IgD-negative memory B cell (primary cell): ENCODE measurements at regions not wholly inside any gene's neighbourhood (a gene's known extent, or its start where the extent isn't known, plus 50 kb on each side); places are given as distances from the start of the nearest gene placed in this dataset.

Source experiments
- H3K27ac Mint-ChIP-seq, 3 donors: one replicate each; pipeline ENCODE4 v1.8.0; 2020 to 2022; ENCODE audit warnings: mild to moderate bottlenecking in 3 of 3, mixed read lengths in 3 of 3, moderate library complexity in 1 of 3
- H3K27me3 Mint-ChIP-seq: one replicate; pipeline ENCODE4 v1.8.0; 2021; ENCODE audit warnings: mixed read lengths
- H3K36me3 Mint-ChIP-seq: one replicate; pipeline ENCODE4 v1.8.0; 2020; ENCODE audit warnings: mild to moderate bottlenecking, mixed read lengths
- H3K4me1 Mint-ChIP-seq, 3 donors: one replicate each; pipeline ENCODE4 v1.8.0; 2020 to 2022; ENCODE audit warnings: mixed read lengths in 3 of 3, mild to moderate bottlenecking in 1 of 3
- H3K4me3 Mint-ChIP-seq, 4 donors: one replicate each; pipeline ENCODE4 v1.8.0; 2020 to 2022; ENCODE audit warnings: mild to moderate bottlenecking in 4 of 4, mixed read lengths in 4 of 4, moderate library complexity in 3 of 4
- H3K9me3 Mint-ChIP-seq, 3 donors: one replicate each; pipeline ENCODE4 v1.8.0; 2020 to 2021; ENCODE audit warnings: mixed read lengths in 3 of 3, mild to moderate bottlenecking in 1 of 3

DNA sequence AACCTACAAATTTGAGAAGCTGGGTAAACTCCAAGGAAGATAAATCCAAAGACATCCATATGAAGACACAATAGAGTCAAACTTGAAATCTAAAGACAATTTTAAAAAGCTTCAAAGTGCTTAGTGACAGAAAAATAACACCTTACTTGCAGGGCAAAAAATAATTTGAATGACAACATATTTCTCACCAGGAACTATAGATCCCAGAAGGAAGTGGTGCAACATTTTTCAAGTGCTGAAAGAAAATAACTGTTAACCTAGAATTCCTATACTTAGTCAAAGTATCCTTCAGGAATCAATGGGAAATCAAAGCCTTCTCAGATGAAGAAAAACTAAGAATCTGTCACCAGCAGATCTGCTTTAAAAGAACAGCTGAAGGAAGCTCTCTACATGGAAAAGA lies 184.4 kb downstream of the HLX start:
- Mint-ChIP-seq H3K36me3 (peaks cover 5% of the 10 kb centered on the region), H3K27me3 (no peaks in the 10 kb centered on the region), H3K4me1 (peaks cover 20 to 33% (median 27%) of the 10 kb centered on the region in 3 donors), H3K9me3 (peaks cover 6 to 14% (median 6%) of the 10 kb centered on the region in 3 donors), H3K27ac (no peak overlapping the region), H3K4me3 (peak overlapping the region in 1 of 4 donors; percentile 2)

DNA sequence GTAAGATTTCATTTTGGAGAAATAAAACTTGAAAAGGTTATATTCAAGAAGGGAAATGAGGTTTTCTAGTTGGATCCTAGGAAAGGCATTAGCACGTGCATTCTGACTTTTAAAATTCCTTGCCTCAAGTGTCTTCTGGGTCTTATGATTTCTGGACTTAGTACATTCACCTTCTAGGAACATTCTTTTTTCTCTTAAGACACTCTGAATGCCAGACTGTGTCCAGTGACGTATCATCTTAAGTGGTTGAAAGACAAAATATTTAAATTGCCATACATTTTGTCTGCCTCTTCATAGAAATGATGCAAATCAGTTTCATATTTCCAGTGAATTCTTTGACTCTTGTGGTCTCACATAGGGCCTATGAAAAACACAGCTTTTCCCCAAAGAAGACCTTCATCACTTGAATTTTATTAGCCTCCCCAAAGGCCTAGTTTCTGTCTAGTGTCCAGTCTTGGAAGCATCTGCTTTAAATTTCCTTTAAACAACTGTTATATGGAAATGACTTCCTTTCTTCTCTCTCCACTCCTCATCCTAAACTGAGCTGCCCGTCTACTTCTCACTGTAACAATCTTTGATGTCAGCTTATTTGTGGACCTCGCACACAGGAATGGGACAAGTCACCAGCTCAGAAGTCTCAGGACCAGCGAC lies 187.2 kb downstream of the HLX start:
- Mint-ChIP-seq H3K9me3 (peaks cover 3 to 14% (median 6%) of the 10 kb centered on the region in 3 donors), H3K27ac (peak overlapping the region in 1 of 3 donors; percentile 54), H3K4me3 (peak overlapping the region in 2 of 4 donors; percentile 10 to 33), H3K36me3 (peaks cover 5% of the 10 kb centered on the region), H3K4me1 (peaks cover 39 to 53% (median 49%) of the 10 kb centered on the region in 3 donors), H3K27me3 (no peaks in the 10 kb centered on the region)

DNA sequence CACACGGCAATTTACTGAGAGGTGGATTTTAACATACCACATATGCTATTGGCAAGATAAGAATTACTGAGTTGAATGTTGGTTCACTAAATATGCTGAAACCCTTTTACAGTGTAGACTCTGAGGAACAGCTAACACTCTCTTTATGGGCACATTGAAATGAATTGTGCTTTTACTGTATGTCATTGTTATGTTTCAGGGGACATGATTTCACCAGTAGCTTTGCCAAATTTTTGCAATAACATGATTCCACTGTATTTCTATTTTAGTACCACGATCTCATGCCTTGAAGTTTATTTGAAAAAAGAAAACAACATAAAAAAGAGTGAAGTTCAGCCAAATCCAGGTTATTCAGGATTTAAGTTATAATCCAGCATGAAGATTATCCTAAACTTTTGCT lies 188.5 kb downstream of the HLX start:
- H3K27me3 Mint-ChIP-seq: no peaks in the 10 kb centered on the region
- H3K4me3 Mint-ChIP-seq: peak overlapping the region in 1 of 4 donors; percentile 79
- H3K36me3 Mint-ChIP-seq: peaks cover 5% of the 10 kb centered on the region
- peak overlapping the region; percentile 92 to 99 (median 93) for H3K27ac Mint-ChIP-seq
- peaks cover 1 to 14% (median 6%) of the 10 kb centered on the region in 3 donors for H3K9me3 Mint-ChIP-seq
- H3K4me1 Mint-ChIP-seq: peaks cover 51 to 65% (median 60%) of the 10 kb centered on the region in 3 donors

DNA sequence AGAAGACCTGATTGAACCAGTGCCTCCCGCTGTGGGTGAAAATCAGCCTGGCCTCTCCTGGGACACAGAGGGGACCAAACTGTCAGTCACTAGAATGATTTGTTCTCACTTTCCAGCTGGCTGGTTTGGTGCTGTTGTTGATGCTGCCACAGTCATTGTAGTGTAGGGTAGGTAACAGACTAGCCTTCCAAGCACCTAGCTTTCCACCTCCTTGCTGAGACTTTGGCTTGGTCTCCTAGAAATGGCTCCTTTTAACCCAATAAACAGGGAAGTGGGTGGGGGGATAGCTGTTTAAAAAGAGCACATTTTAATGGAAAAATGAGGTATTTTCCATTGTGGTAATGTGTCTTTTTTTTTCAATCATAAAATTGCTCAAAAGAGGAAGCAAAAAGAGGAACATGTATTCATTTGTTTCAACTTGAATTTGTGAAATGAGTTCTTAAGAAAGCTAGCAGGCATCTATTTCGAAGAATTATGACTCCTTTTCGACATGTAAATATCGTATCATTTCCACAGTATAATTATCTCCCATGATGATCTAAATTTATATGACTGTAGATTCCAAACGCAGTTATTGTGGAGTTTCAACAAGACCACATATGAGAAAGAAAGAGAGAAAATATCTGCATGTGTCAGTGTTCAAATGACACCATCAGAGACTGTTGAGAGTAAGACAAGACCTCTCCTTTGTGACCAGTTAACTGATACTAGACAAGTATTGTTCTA lies 190.1 kb downstream of the HLX start:
- Mint-ChIP-seq H3K27ac (peak overlapping the region; percentile 93 to 99 (median 99)), H3K4me1 (peaks cover 55 to 69% (median 67%) of the 10 kb centered on the region in 3 donors), H3K4me3 (peak overlapping the region; percentile 73 to 90 (median 83)), H3K9me3 (peaks cover 0 to 4% (median 2%) of the 10 kb centered on the region in 3 donors), H3K27me3 (no peaks in the 10 kb centered on the region), H3K36me3 (peaks cover 4% of the 10 kb centered on the region)

DNA sequence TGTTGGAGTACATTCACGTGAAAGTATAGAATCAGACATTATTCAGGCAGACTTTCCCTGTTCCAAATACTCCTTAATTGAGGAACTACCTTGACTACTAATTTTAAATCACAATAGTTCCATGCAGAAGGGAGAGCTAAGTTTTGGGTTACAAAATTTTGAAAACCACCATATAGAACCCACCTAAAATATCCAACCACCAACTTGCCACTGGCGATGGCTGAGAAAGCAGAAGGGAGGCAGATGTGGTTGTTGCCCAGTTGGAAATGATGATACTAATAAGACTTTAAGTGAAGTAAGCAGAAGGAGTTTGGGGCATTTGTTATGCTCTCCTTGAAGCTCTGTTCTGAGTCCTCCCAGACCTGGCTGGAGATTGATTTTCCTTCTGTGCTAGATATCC lies 190.7 kb downstream of the HLX start:
- no peaks in the 10 kb centered on the region for H3K27me3 Mint-ChIP-seq
- H3K9me3 Mint-ChIP-seq: no peaks in the 10 kb centered on the region
- peaks cover 8% of the 10 kb centered on the region for H3K36me3 Mint-ChIP-seq
- peaks cover 56 to 72% (median 69%) of the 10 kb centered on the region in 3 donors for H3K4me1 Mint-ChIP-seq
- H3K4me3 Mint-ChIP-seq: peak overlapping the region; percentile 73 to 90 (median 83)
- peak overlapping the region; percentile 93 to 99 (median 99) for H3K27ac Mint-ChIP-seq

DNA sequence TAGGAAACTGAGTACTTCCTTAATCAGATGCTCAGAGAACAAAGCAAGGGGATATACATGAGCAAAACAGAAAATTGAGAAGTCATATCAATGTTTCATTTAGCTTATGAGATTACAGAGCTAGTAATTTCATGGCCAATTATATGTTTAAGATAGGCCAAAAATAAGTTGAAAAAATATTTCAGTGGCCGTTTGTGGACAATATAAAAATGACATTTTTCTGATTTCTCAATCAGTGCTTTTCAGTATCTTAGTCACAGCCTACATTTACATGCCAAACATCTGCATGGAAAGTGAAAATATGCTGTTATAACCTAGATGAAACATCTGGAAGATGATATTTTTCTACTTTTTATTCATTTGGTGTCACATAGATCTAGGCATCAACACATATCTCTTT lies 192.5 kb downstream of the HLX start:
- H3K4me3 Mint-ChIP-seq: peak overlapping the region in 3 of 4 donors; percentile 39 to 78 (median 56)
- H3K27me3 Mint-ChIP-seq: no peaks in the 10 kb centered on the region
- H3K4me1 Mint-ChIP-seq: peaks cover 56 to 69% (median 59%) of the 10 kb centered on the region in 3 donors
- peaks cover 9% of the 10 kb centered on the region for H3K36me3 Mint-ChIP-seq
- H3K27ac Mint-ChIP-seq: peak overlapping the region; percentile 65 to 93 (median 84)
- no peaks in the 10 kb centered on the region for H3K9me3 Mint-ChIP-seq

DNA sequence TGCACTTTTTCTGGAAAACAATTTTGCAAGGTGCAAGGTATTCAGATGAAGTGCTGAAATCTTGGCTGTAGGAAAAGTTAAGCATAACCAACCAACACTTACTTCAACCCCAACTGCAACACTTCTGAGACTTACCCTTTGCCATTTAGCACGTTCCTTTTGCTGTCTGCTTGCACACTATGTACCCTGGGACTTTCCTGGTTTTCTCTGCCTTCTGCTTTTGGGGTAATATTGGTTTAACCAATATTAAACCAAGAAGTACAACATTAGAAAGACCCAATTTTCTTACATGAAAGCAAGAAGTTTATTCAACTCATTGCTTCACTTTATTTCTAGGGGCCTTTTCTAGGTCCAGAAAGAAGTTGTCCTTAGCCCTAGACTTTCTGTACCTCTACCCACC lies 193.0 kb downstream of the HLX start:
- H3K4me1 Mint-ChIP-seq: peaks cover 55 to 66% (median 56%) of the 10 kb centered on the region in 3 donors
- no peaks in the 10 kb centered on the region for H3K9me3 Mint-ChIP-seq
- H3K27ac Mint-ChIP-seq: peak overlapping the region in 2 of 3 donors; percentile 1 to 93
- H3K4me3 Mint-ChIP-seq: peak overlapping the region in 2 of 4 donors; percentile 36 to 78
- peaks cover 9% of the 10 kb centered on the region for H3K36me3 Mint-ChIP-seq
- no peaks in the 10 kb centered on the region for H3K27me3 Mint-ChIP-seq

DNA sequence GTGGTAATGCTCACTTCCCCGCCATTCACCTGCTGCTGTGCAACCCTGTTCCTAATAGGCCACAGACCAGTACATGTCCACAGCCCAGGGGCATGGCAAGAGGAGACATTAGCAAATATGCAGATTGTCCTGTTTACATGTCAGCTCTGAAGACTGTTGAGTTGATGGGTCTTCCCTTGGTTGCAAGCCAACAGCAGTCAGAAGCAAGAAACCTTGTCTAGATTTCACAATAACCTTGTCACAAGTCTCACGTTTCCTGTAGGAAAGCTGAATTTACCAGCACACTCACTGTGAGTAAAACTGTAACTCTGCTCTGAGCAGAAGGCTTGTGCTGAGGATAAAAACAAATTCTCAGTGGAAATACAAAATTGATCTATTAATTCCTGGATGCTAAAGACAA lies 195.1 kb downstream of the HLX start:
- H3K4me3 Mint-ChIP-seq: peak overlapping the region in 1 of 4 donors; percentile 52
- H3K36me3 Mint-ChIP-seq: peaks cover 11% of the 10 kb centered on the region
- H3K27me3 Mint-ChIP-seq: no peaks in the 10 kb centered on the region
- no peaks in the 10 kb centered on the region for H3K9me3 Mint-ChIP-seq
- peaks cover 36 to 48% (median 36%) of the 10 kb centered on the region in 3 donors for H3K4me1 Mint-ChIP-seq
- H3K27ac Mint-ChIP-seq: no peak overlapping the region

DNA sequence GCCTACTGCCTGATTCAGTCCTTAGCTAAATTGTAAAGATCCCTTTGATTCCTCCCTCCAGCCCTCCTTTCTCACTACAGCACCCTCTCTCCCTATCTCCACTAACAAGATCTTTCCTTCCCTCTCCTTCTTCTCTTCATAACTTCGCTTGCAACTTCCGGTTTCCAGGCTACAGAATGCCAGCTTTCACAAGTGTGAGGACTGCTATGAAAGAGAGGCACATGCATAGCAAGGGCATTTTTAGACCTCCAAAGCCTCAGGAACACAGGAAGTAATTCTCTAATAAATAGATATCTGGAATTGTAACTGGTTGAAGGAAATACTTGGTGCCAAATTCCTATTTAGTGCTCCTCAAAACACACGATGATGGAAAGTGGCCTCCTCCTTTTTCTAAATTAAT lies 196.7 kb downstream of the HLX start:
- Mint-ChIP-seq H3K27me3 (no peaks in the 10 kb centered on the region), H3K9me3 (no peaks in the 10 kb centered on the region), H3K4me3 (no peak overlapping the region), H3K4me1 (peaks cover 21 to 33% (median 26%) of the 10 kb centered on the region in 3 donors), H3K36me3 (peaks cover 16% of the 10 kb centered on the region), H3K27ac (peak overlapping the region in 2 of 3 donors; percentile 34 to 85)

DNA sequence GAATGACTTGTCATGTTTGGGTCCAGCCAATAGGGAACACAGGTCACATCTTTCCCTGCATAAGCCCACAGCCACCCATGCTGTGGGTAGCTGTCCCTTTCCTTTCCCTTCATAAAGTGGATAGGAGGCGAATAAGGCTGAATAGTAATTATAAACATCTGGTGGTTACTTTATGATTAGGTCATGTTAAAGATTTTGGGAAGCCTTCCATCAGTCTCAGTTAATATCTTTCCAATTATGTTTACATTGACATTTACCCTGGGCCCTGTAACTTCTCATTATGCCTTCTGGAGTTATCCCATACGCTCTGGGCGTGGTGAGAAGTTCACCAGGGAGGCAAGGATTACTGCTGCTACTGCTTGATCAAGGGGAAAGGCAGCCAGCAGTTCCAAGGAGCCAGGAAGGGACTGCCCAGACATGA lies 197.2 kb downstream of the HLX start:
- H3K27ac Mint-ChIP-seq: peak overlapping the region in 2 of 3 donors; percentile 39 to 80
- H3K36me3 Mint-ChIP-seq: peaks cover 16% of the 10 kb centered on the region
- H3K4me3 Mint-ChIP-seq: no peak overlapping the region
- H3K9me3 Mint-ChIP-seq: no peaks in the 10 kb centered on the region
- H3K4me1 Mint-ChIP-seq: peaks cover 18 to 28% (median 23%) of the 10 kb centered on the region in 3 donors
- no peaks in the 10 kb centered on the region for H3K27me3 Mint-ChIP-seq

DNA sequence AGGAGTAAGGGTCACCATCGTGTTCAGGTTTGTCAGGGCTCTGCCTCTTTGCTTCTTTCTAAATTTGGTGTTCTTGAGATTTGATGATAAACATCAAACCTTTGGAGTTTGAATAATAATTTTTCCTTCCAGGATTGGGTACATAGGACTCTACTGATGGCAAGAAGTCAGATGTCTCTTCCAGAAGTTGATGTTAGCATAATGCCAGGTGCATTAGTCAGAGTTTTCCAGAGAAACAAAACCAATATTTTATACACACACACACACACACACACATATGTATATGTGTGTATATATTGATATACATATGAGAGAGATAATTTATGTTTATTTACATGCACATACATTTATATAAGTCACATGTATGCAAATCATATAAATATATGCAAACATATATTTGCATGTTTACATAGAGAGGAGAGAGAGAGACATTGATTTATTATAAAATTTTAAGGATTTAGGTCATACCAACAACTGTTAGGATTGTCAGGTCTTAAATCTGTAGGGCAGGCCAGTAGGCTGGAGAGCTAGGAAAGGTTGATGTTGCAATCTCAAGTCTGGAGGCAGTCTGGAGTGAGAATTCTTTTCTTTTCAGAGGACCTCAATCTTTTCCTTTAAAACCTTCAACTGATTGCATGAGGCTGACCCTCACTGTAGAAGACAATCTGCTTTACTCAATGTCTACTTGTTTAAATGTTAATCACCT lies 199.2 kb downstream of the HLX start:
- H3K4me3 Mint-ChIP-seq: no peak overlapping the region

DNA sequence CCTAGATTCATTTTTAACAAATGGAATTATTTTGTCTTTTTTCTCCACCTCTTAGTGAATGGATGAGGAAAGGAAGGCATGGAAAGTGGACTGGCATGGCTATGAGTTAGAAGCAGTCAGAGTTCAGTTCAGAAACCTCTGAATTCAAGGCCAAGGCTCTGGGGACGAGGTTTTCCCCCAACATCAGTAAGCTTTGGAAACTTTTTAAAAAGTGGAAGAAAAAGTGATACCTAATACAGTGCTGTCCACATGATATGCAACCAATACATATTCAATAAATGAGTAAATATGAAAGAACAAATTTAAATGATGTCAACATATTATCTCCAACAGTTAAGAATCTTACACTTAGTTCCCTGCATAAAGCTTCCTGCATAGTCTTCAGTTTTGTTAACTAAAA lies 204.7 kb downstream of the HLX start:
- H3K4me1 Mint-ChIP-seq: peaks cover 4 to 12% (median 5%) of the 10 kb centered on the region in 3 donors
- no peak overlapping the region for H3K27ac Mint-ChIP-seq
- no peak overlapping the region for H3K4me3 Mint-ChIP-seq
- H3K9me3 Mint-ChIP-seq: no peaks in the 10 kb centered on the region
- H3K36me3 Mint-ChIP-seq: peaks cover 9% of the 10 kb centered on the region
- H3K27me3 Mint-ChIP-seq: no peaks in the 10 kb centered on the region

More for the DNA sequence above, 199.2 kb downstream of the HLX start:
- H3K27ac Mint-ChIP-seq: peak overlapping the region in 1 of 3 donors; percentile 67
- H3K9me3 Mint-ChIP-seq: no peaks in the 10 kb centered on the region
- H3K36me3 Mint-ChIP-seq: peaks cover 13% of the 10 kb centered on the region
- no peaks in the 10 kb centered on the region for H3K27me3 Mint-ChIP-seq
- peaks cover 0 to 12% (median 6%) of the 10 kb centered on the region in 3 donors for H3K4me1 Mint-ChIP-seq

DNA sequence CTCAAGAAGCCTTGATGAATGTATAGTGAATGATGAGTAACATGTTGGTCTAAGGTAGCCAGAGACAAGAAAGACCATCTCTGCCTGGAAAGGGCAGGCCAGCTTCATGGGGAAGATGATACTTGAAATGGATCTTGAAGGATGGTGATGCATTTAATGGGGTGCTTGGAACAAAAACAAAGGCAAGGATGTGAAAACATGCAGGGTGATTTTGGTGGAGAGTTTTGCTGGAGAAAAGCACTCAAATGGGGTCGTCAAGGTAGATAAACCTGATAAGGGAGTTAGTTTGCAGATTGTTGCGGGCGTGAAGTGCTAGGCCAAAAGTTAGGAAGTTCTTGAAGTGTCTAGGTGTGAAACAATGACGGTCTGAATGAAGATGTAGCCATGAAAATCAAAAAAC lies 205.4 kb downstream of the HLX start:
- peaks cover 9% of the 10 kb centered on the region for H3K36me3 Mint-ChIP-seq
- H3K4me1 Mint-ChIP-seq: peaks cover 4 to 12% (median 5%) of the 10 kb centered on the region in 3 donors
- H3K27ac Mint-ChIP-seq: no peak overlapping the region
- H3K27me3 Mint-ChIP-seq: no peaks in the 10 kb centered on the region
- H3K9me3 Mint-ChIP-seq: no peaks in the 10 kb centered on the region
- no peak overlapping the region for H3K4me3 Mint-ChIP-seq

DNA sequence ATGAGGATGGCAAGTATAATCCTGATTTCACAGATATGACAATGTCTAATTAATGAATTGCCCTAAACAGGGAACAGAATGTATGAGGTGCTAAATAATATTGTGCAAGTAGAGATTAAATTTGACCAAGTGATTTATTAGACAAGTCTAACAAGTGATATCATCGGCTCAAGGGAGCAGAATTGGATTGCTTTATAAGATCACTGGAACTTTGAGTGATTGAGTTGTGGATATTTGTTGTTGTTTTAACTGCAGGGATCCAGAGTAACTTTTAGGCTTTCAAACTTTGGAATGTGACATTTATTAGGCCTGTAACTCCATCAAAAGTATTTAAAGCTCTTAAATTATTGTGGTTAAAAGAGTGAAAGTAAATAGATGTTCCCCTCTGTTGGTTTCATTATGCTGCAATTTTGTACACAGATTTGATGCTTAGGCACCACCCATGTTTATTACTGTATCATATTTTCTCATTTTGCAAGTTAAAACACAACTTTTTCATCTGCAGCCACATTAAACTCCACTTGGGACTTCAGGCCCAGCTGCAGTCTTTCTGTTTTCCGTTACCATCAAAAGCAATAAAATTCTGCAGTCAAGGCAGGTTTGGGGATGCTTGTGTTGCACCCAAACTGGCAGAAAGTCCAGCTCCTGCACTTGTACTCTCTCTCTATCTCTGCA lies 206.6 kb downstream of the HLX start:
- H3K4me3 Mint-ChIP-seq: peak overlapping the region in 1 of 4 donors; percentile 35
- H3K9me3 Mint-ChIP-seq: no peaks in the 10 kb centered on the region
- H3K4me1 Mint-ChIP-seq: peaks cover 4 to 12% (median 5%) of the 10 kb centered on the region in 3 donors
- H3K27me3 Mint-ChIP-seq: no peaks in the 10 kb centered on the region
- peaks cover 4% of the 10 kb centered on the region for H3K36me3 Mint-ChIP-seq
- H3K27ac Mint-ChIP-seq: peak overlapping the region in 1 of 3 donors; percentile 69
